Ovary (tissue), 3 donors: ENCODE measurements at regions not wholly inside any gene's neighbourhood (a gene's known extent, or its start where the extent isn't known, plus 50 kb on each side); places are given as distances from the start of the nearest gene placed in this dataset.

Experiments
- EP300 ChIP-seq: sonication (generic); formaldehyde crosslinking; IDR thresholded peaks from one replicate; pipeline ENCODE4 v1.6.1; 2017; ENCODE audit warnings: antibody characterized with exemption
- POLR2A ChIP-seq: fragments of 450-650 bp; IDR thresholded peaks from one replicate; pipeline ENCODE4 v1.6.1; 2017; ENCODE audit warnings: antibody characterized with exemption, mild to moderate bottlenecking, moderate library complexity
- TF ChIP-seq, protein P1 (sequence below), 3 donors: fragments of 450-650 bp in 2 of 3; fragments of 200-600 bp in 1 of 3; IDR thresholded peaks; one replicate each; pipeline versions ENCODE4 v1.5.1 to v1.8.0; 2016 to 2022; ENCODE audit warnings: antibody characterized with exemption in 3 of 3, mild to moderate bottlenecking in 1 of 3
- donor health status: DM: no; HTN: no; CAD: no.

DNA sequence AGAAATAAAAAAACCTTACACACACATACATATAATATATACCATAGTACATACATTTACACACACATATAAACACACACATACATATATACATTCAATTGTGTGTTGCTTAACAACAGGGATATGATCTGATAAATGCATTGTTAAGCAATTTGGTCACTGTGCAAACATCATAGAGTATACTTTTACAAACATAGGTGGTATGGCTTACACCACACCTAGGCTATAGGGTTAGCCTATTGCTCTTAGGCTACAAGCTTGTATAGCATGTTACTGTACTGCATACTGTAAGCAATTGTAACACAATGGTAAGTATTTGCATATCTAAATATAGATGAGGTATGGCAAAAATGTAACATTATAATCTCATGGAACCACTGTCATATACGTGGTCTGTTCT lies 156.8 kb upstream of the ERBB4 start:
- TF ChIP-seq EP300 (no peak), POLR2A (no peak)
- TF ChIP-seq, protein P1, sequence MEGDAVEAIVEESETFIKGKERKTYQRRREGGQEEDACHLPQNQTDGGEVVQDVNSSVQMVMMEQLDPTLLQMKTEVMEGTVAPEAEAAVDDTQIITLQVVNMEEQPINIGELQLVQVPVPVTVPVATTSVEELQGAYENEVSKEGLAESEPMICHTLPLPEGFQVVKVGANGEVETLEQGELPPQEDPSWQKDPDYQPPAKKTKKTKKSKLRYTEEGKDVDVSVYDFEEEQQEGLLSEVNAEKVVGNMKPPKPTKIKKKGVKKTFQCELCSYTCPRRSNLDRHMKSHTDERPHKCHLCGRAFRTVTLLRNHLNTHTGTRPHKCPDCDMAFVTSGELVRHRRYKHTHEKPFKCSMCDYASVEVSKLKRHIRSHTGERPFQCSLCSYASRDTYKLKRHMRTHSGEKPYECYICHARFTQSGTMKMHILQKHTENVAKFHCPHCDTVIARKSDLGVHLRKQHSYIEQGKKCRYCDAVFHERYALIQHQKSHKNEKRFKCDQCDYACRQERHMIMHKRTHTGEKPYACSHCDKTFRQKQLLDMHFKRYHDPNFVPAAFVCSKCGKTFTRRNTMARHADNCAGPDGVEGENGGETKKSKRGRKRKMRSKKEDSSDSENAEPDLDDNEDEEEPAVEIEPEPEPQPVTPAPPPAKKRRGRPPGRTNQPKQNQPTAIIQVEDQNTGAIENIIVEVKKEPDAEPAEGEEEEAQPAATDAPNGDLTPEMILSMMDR (IDR thresholded peaks at IDR 0.05), result no peak
